ENCODE measurements at regions not wholly inside any gene's neighbourhood (a gene's known extent, or its start where the extent isn't known, plus 50 kb on each side); places are given as distances from the start of the nearest gene placed in this dataset.
"Not testable (repeated sequence)": the region's sequence is repeated elsewhere in the genome, so short reads cannot be mapped to it uniquely, and the experiment has no call there.

GRCh38 chr14:57060276-57060955 lies 208.3 kb downstream of the EXOC5 start:
- Histone ChIP-seq H3K4me1 (ENCODE audit: control insufficient read depth, insufficient read depth, low read length) (no peaks in the 10 kb centered on the region), H3K9me3 (ENCODE audit: control insufficient read depth, low read length) (no peaks in the 10 kb centered on the region), H3K4me3 (ENCODE audit: low read length) (no peak overlapping the region), H3K27ac (ENCODE audit: low read length) (no peak overlapping the region), H3K27me3 (ENCODE audit: control insufficient read depth, insufficient read depth) (no peaks in the 10 kb centered on the region)
- intact Hi-C loops (cut with DNase I), result no loop called here
- peak; percentile 48 to 96 for ATAC-seq
- WGBS, result 42% methylated on average over 6 of the region's 6 CpGs
- no peak for DNase-seq

- Histone ChIP-seq H3K4me1 (ENCODE audit: control insufficient read depth, insufficient read depth, low read length) (no peaks in the 10 kb centered on the region), H3K27me3 (ENCODE audit: control insufficient read depth, insufficient read depth) (no peaks in the 10 kb centered on the region), H3K4me3 (ENCODE audit: low read length) (no peak overlapping the region), H3K9me3 (ENCODE audit: control insufficient read depth, low read length) (no peaks in the 10 kb centered on the region), H3K27ac (ENCODE audit: low read length) (no peak overlapping the region)
- DNase-seq, result no peak
- ATAC-seq, result no peak
- intact Hi-C loops (cut with DNase I), result no loop called here
- 77% methylated on average over 7 of the region's 7 CpGs for WGBS
Observed at GRCh38 chr14:57058319-57058718, 210.4 kb downstream of the EXOC5 start.

- H3K9me3 ChIP-seq (ENCODE audit: control insufficient read depth, low read length), result no peaks in the 10 kb centered on the region
- H3K4me3 ChIP-seq (ENCODE audit: low read length), result no peak overlapping the region
- intact Hi-C loops (cut with DNase I), result no loop called here
- H3K4me1 ChIP-seq (ENCODE audit: control insufficient read depth, insufficient read depth, low read length), result no peaks in the 10 kb centered on the region
- H3K27me3 ChIP-seq (ENCODE audit: control insufficient read depth, insufficient read depth), result no peaks in the 10 kb centered on the region
- ATAC-seq (no peak), DNase-seq (no peak)
- H3K27ac ChIP-seq (ENCODE audit: low read length), result no peak overlapping the region
- WGBS, result 22% methylated on average over 4 of the region's 4 CpGs
Observed at GRCh38 chr14:57057803-57058202, 210.9 kb downstream of the EXOC5 start.

- H3K4me3 ChIP-seq (ENCODE audit: low read length); H3K27me3 ChIP-seq (ENCODE audit: control insufficient read depth, insufficient read depth); H3K27ac ChIP-seq (ENCODE audit: low read length); H3K4me1 ChIP-seq (ENCODE audit: control insufficient read depth, insufficient read depth, low read length); DNase-seq; intact Hi-C loops (cut with DNase I); H3K9me3 ChIP-seq (ENCODE audit: control insufficient read depth, low read length); ATAC-seq: not testable (repeated sequence)
- WGBS, result 91% methylated on average over 22 of the region's 24 CpGs
Observed at GRCh38 chr14:57056522-57056921, 212.2 kb downstream of the EXOC5 start.

- 60% methylated on average over 3 of the region's 3 CpGs for WGBS
- H3K27me3 ChIP-seq (ENCODE audit: control insufficient read depth, insufficient read depth), result no peaks in the 10 kb centered on the region
- ATAC-seq, result no peak
- H3K27ac ChIP-seq (ENCODE audit: low read length), result no peak overlapping the region
- H3K9me3 ChIP-seq (ENCODE audit: control insufficient read depth, low read length), result no peaks in the 10 kb centered on the region
- intact Hi-C loops (cut with DNase I), result no loop called here
- DNase-seq, result no peak
- H3K4me3 ChIP-seq (ENCODE audit: low read length), result no peak overlapping the region
- H3K4me1 ChIP-seq (ENCODE audit: control insufficient read depth, insufficient read depth, low read length), result no peaks in the 10 kb centered on the region
Observed at GRCh38 chr14:57052705-57053302, 215.9 kb downstream of the EXOC5 start.

GRCh38 chr14:57051633-57052032 lies 217.1 kb downstream of the EXOC5 start:
- ATAC-seq (no peak), DNase-seq (no peak)
- Histone ChIP-seq H3K4me1 (ENCODE audit: control insufficient read depth, insufficient read depth, low read length) (no peaks in the 10 kb centered on the region), H3K4me3 (ENCODE audit: low read length) (no peak overlapping the region), H3K27me3 (ENCODE audit: control insufficient read depth, insufficient read depth) (no peaks in the 10 kb centered on the region), H3K27ac (ENCODE audit: low read length) (no peak overlapping the region), H3K9me3 (ENCODE audit: control insufficient read depth, low read length) (no peaks in the 10 kb centered on the region)
- WGBS, result 79% methylated on average over 7 of the region's 7 CpGs
- intact Hi-C loops (cut with DNase I), result no loop called here

- Histone ChIP-seq H3K27ac (ENCODE audit: low read length) (no peak overlapping the region), H3K4me3 (ENCODE audit: low read length) (no peak overlapping the region), H3K9me3 (ENCODE audit: control insufficient read depth, low read length) (no peaks in the 10 kb centered on the region), H3K4me1 (ENCODE audit: control insufficient read depth, insufficient read depth, low read length) (no peaks in the 10 kb centered on the region), H3K27me3 (ENCODE audit: control insufficient read depth, insufficient read depth) (no peaks in the 10 kb centered on the region)
- intact Hi-C loops (cut with DNase I), result no loop called here
- 25% methylated on average over 1 of the region's 1 CpG for WGBS
- no peak for ATAC-seq
- DNase-seq, result no peak
Observed at GRCh38 chr14:57049848-57050247, 218.9 kb downstream of the EXOC5 start.

GRCh38 chr14:57046175-57046574 lies 222.5 kb downstream of the EXOC5 start:
- Histone ChIP-seq H3K4me1 (ENCODE audit: control insufficient read depth, insufficient read depth, low read length) (no peaks in the 10 kb centered on the region), H3K27ac (ENCODE audit: low read length) (no peak overlapping the region), H3K27me3 (ENCODE audit: control insufficient read depth, insufficient read depth) (no peaks in the 10 kb centered on the region), H3K9me3 (ENCODE audit: control insufficient read depth, low read length) (no peaks in the 10 kb centered on the region), H3K4me3 (ENCODE audit: low read length) (no peak overlapping the region)
- intact Hi-C loops (cut with DNase I), result no loop called here
- WGBS, result 66% methylated on average over 4 of the region's 4 CpGs
- ATAC-seq (no peak), DNase-seq (no peak)

- H3K27me3 ChIP-seq (ENCODE audit: control insufficient read depth, insufficient read depth); intact Hi-C loops (cut with DNase I); ATAC-seq; DNase-seq; H3K4me3 ChIP-seq (ENCODE audit: low read length); H3K27ac ChIP-seq (ENCODE audit: low read length); H3K4me1 ChIP-seq (ENCODE audit: control insufficient read depth, insufficient read depth, low read length); H3K9me3 ChIP-seq (ENCODE audit: control insufficient read depth, low read length): not testable (repeated sequence)
- WGBS, result 85% methylated on average over 5 of the region's 5 CpGs
Observed at GRCh38 chr14:57044101-57044973, 224.4 kb downstream of the EXOC5 start.

GRCh38 chr14:57038689-57039088 lies 228.4 kb upstream of the OTX2 start:
- Histone ChIP-seq H3K27me3 (ENCODE audit: control insufficient read depth, insufficient read depth) (no peaks in the 10 kb centered on the region), H3K4me1 (ENCODE audit: control insufficient read depth, insufficient read depth, low read length) (no peaks in the 10 kb centered on the region), H3K4me3 (ENCODE audit: low read length) (no peak overlapping the region), H3K27ac (ENCODE audit: low read length) (no peak overlapping the region), H3K9me3 (ENCODE audit: control insufficient read depth, low read length) (no peaks in the 10 kb centered on the region)
- ATAC-seq (no peak), DNase-seq (no peak)
- intact Hi-C loops (cut with DNase I), result no loop called here
- 49% methylated on average over 1 of the region's 1 CpG for WGBS

GRCh38 chr14:57031474-57031873 lies 221.2 kb upstream of the OTX2 start:
- intact Hi-C loops (cut with DNase I), result no loop called here
- H3K4me1 ChIP-seq (ENCODE audit: control insufficient read depth, insufficient read depth, low read length), result no peaks in the 10 kb centered on the region
- peaks cover 2% of the 10 kb centered on the region for H3K9me3 ChIP-seq (ENCODE audit: control insufficient read depth, low read length)
- DNase-seq (no peak), ATAC-seq (no peak)
- H3K27ac ChIP-seq (ENCODE audit: low read length), result no peak overlapping the region
- 87% methylated on average over 1 of the region's 1 CpG for WGBS
- H3K4me3 ChIP-seq (ENCODE audit: low read length), result no peak overlapping the region
- no peaks in the 10 kb centered on the region for H3K27me3 ChIP-seq (ENCODE audit: control insufficient read depth, insufficient read depth)
